Amniotic stem cell (primary cell): ENCODE measurements at regions not wholly inside any gene's neighbourhood (a gene's known extent, or its start where the extent isn't known, plus 50 kb on each side); places are given as distances from the start of the nearest gene placed in this dataset.

ENCODE experiments used
- DNase-seq: peaks from one replicate; lab custom pipeline; 2025; lab: John Stamatoyannopoulos, UW

DNA sequence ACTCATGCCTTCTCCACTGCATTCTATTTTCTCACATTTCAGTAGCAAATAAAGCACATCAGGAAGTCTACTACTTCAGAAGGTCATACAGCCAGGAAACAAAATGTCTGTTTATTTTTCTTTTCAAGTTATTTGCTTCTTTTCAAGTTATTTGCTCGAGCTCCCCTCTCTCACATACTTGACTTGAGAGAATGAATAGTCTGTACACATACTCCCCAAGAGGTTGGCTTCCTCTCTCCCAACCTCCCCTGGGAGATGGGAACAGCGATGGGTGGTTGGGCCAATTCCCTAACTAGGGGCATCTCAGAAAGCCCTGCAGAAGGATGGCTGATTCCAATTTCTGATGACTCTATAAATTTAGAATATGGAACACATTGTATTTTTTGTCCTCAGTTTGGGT is 64.7 kb upstream of the PTPN13 start:
- no peak for DNase-seq

DNA sequence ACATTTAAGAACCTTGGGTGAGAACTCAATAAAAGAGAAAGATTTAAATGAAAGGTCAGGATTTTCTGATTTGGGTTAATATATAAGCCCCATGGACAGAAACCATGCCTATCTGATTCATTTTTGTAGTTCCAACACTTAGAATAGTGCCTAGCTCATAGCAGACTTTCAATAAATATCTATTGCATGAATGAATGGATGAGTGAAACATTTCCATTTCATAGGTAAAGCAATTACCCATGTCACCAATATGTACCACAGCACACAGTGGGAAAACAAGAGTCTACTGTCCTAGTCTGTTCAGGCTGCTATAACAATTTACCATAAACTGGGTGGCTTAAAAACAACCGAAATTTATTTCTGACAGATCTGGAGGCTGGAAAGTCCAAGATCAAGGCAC is 63.9 kb upstream of the PTPN13 start:
- DNase-seq, result no peak

DNA sequence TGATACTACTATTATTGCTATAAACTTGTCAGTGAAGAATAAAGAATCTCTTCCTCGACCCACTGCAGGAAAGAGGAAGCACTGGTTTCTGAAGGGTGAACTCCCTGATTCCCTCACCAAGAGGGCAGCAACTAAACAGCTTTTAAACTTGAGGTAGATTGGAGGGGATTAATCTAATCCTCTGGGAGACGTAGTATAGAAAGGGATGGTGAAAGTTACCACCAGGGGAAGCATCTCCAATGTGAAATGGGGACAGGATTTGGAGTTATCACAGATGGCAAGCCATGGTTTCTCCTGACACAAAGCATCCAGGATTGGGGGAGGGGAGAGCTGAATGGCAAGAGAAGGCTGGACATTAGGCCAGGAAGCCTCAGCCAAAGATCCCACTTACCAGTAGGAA is 62.7 kb upstream of the PTPN13 start:
- no peak for DNase-seq

DNA sequence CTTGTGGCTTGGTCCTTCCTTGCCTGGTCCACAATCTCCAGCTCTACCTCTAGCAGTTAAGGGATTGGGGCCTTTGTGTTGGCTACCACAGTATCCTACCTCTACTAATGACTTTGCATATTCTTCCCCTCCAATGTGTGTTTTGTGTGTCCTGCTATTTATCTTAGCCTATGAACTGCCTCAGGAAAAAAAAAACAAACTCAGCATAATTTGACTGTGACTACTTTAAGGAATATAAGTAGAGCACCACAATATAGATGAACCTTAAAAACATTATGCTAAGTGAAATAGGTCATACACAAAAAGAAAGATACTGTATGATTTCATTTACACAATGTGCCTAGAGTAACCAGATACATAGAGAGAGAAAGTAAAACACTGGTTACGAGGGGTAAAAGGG is 61.3 kb upstream of the PTPN13 start:
- no peak for DNase-seq

DNA sequence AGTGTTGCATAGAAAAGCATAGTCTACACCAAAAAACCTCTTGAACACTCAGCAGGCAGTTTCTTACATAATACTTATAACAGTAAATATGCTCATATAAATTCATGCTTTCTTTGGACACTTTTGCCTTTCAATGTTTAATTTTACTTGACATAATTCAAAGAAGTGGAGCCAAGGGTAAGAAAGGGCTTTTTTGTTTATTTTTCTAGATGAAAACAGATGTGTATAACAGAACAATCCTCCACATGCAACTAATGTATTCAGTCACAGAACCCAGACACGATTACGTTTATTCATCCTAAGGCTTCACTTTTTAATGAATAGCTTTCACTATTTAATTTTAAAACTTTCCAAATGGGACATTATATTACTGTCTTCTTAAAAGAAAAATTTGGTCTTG is 58.0 kb upstream of the PTPN13 start:
- DNase-seq, result no peak

DNA sequence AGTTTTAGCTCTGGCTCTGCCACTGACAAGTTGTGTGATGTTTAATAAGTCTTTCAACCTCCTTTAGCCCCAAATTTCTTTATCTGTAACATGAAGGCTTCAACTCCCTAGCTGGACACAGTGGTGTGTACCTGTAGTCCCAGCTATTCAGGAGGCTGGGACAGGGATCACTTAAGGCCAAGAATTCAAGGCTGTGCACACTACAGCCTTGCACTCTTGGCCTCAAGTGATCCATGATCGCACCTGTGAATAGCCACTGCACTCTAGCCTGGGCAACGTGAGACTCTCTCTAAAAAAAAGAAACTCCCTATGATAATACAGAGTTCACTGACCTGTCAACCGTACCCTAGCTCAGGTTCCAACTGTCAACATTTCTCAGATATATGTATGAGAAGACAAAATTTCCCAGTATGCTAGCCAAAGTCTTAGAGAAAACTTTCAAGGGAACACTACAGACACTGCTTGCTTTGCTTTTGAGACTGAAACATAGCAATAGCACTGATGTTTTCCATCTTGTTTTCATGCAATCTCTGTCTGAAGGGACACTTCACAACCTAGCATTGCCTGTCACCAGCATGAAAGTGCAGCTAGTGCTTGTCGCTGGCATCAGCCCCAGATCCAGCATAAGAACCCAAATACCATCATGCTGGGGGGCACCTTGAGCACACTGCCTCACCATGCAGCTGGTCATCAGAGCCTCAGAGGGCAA is 51.6 kb upstream of the PTPN13 start:
- DNase-seq, result no peak

DNA sequence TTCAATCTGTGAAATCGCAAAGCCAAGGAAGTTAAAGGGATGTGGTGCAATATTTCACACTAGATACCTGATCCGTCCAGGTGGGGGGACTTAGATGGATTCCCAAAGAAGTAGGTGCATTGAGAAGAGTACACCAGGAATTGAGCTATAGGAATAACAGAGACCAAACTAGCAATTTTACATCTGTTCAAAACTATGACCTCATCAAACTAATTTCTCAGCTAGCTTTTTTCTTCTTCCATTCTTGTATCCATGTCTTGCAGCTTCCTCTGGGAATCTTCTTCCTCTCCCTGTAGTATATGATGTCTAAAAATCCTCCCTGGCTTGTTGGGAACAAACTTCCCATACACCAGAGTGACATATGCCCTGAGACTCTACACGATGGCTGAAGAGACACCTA is 51.0 kb upstream of the PTPN13 start:
- no peak for DNase-seq

DNA sequence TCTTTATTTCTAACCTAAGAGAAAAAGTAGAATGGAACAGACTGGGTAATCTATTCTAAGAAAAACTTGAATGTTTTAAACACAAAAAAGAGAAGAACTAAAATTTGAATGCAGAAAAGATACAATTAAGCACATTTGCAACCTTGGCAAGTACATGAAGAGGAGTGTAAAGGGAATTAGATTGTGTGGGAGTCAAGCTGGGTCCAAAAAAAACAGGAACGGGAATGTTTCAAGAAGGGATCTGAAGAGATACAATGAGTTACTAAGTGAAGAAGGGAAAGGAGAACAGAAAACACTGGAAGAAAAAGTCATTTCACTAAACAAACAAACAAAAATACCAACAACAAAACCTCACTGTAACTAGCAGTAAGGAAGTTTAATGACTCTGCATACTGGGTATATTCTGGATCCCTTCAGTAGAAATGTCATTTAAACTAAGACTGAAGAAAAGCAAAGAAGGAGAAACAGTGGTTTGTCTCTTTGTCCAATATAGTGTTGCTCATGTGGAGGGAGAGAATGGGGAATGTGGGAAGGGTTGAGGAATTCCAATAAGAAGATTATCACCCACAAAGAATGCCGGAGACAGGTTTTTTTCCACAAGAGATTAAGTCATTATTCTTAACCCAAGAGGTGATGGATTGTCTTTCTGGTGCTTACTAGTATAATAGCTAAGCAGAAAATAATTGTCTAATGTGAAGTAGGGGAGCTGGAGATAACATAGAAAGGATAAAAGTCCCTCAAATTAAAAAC is 50.4 kb upstream of the PTPN13 start:
- DNase-seq, result no peak

DNA sequence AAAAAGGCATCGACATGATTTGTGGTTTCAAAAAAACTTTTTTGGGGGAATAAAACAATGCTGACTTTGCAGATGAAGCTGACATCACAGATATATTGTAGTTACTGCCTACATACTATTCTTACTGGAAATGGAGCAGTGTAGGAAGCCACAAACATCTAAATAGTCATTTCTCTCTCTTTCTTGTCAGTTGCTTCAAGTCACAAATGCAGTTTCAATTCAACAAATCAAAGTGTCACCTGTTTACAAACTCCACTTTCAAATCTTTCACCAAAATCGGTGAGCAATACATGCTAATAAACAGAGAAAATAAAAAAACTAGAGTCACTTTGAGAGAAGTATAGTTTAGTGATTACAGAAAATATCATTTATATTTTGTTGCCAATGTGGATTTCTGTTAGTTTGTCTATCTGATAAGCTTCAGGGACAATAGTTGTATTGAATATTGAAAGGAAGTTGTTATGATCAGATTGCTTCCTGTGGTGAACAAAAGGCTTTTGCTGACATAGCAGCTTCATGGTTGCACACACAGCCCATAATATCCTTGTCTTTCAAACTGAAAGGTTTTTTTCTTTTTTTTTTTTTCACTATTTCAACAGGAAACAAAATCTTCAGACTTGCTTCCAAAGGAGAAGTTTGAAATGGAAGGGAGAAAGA is 49.7 kb upstream of the PTPN13 start:
- no peak for DNase-seq
